WTC11 (cell line): ENCODE measurements at regions not wholly inside any gene's neighbourhood (a gene's known extent, or its start where the extent isn't known, plus 50 kb on each side); places are given as distances from the start of the nearest gene placed in this dataset.

Source experiments
- ATAC-seq: fragments of 200-7000 bp; cut with Tn5 transposase; 2 replicates; pipeline ENCODE4 v1.10.0; 2021; ENCODE audit warnings: mild to moderate bottlenecking, moderate library complexity
- CTCF ChIA-PET: fragments of 300-600 bp; sonication (Branson Sonifier 250); formaldehyde crosslinking; loops from one replicate; lab custom pipeline; 2021; ENCODE audit warnings: antibody characterized with exemption; lab: Charles Lee
- POLR2A ChIA-PET: fragments of 350-600 bp; sonication (Branson Sonifier 250); formaldehyde crosslinking; loops from one replicate; lab custom pipeline; 2021; ENCODE audit warnings: antibody characterized with exemption; lab: Charles Lee
- DNase-seq: peaks from one replicate; pipeline ENCODE4 v3.0.0; 2021; ENCODE audit warnings: low spot score
- H3K27ac Mint-ChIP-seq: 2 replicates; pipeline ENCODE4 v1.8.0; 2021; ENCODE audit warnings: mixed read lengths
- H3K27me3 Mint-ChIP-seq: 2 replicates; pipeline ENCODE4 v1.8.0; 2021; ENCODE audit warnings: low read depth, mild to moderate bottlenecking, moderate library complexity, mixed read lengths
- H3K36me3 Mint-ChIP-seq: 2 replicates; pipeline ENCODE4 v1.8.0; 2021; ENCODE audit warnings: mixed read lengths
- H3K4me1 Mint-ChIP-seq: 2 replicates; pipeline ENCODE4 v1.8.0; 2022; ENCODE audit warnings: mixed read lengths
- H3K4me3 Mint-ChIP-seq: 2 replicates; pipeline ENCODE4 v1.8.0; 2021; ENCODE audit warnings: mild to moderate bottlenecking, moderate library complexity, mixed read lengths
- H3K9me3 Mint-ChIP-seq: 2 replicates; pipeline ENCODE4 v1.8.0; 2021; ENCODE audit warnings: mixed read lengths
- CREB1 ChIP-seq: sonication (generic); formaldehyde crosslinking; IDR thresholded peaks from 2 replicates; pipeline ENCODE4 v1.8.0; 2023; ENCODE audit warnings: mild to moderate bottlenecking, missing genetic modification reagents
- CTCF ChIP-seq: fragments of 200-600 bp; IDR thresholded peaks from 2 replicates; pipeline ENCODE4 v1.8.0; 2022; ENCODE audit warnings: antibody characterized with exemption
- E2F5 ChIP-seq: sonication (generic); formaldehyde crosslinking; IDR thresholded peaks from 2 replicates; pipeline ENCODE4 v1.8.1; 2022; ENCODE audit warnings: mild to moderate bottlenecking, moderate library complexity, missing genetic modification reagents
- ELF4 ChIP-seq: sonication (generic); formaldehyde crosslinking; IDR thresholded peaks from 2 replicates; pipeline ENCODE4 v1.8.1; 2022; ENCODE audit warnings: low read depth, mild to moderate bottlenecking, moderate library complexity, missing genetic modification reagents
- ESRRA ChIP-seq: sonication (generic); formaldehyde crosslinking; IDR thresholded peaks from 2 replicates; pipeline ENCODE4 v1.8.1; 2022; ENCODE audit warnings: mild to moderate bottlenecking, missing genetic modification reagents, borderline replicate concordance
- FOXP1 ChIP-seq: sonication (generic); formaldehyde crosslinking; IDR thresholded peaks from 2 replicates; pipeline ENCODE4 v1.8.0; 2022; ENCODE audit warnings: missing genetic modification reagents, mild to moderate bottlenecking, moderate library complexity, borderline replicate concordance
- FOXP4 ChIP-seq: sonication (generic); formaldehyde crosslinking; IDR thresholded peaks from 2 replicates; pipeline ENCODE4 v1.8.0; 2022; ENCODE audit warnings: mild to moderate bottlenecking, missing genetic modification reagents
- MAX ChIP-seq: sonication (generic); formaldehyde crosslinking; IDR thresholded peaks from 2 replicates; pipeline ENCODE4 v1.8.0; 2022; ENCODE audit warnings: mild to moderate bottlenecking, missing genetic modification reagents
- MXD4 ChIP-seq: fragments of 250-450 bp; sonication (Bioruptor Pico); IDR thresholded peaks from 2 replicates; pipeline ENCODE4 v1.8.0; 2021; ENCODE audit warnings: mild to moderate bottlenecking, moderate library complexity, borderline replicate concordance
- NFATC4 ChIP-seq: fragments of 250-450 bp; sonication (Bioruptor Pico); IDR thresholded peaks from 2 replicates; pipeline ENCODE4 v1.9.0; 2021; ENCODE audit warnings: mild to moderate bottlenecking
- NFE2L1 ChIP-seq: sonication (generic); formaldehyde crosslinking; IDR thresholded peaks from 2 replicates; pipeline ENCODE4 v1.8.1; 2023; ENCODE audit warnings: missing genetic modification reagents
- NR1H2 ChIP-seq: sonication (generic); formaldehyde crosslinking; IDR thresholded peaks from 2 replicates; pipeline ENCODE4 v1.9.0; 2021; ENCODE audit warnings: mild to moderate bottlenecking, moderate library complexity, missing genetic modification reagents
- PRRX2 ChIP-seq: fragments of 250-450 bp; sonication (Bioruptor Pico); IDR thresholded peaks from 2 replicates; pipeline ENCODE4 v1.8.0; 2021; ENCODE audit warnings: mild to moderate bottlenecking
- RORB ChIP-seq: fragments of 250-450 bp; sonication (Bioruptor Pico); IDR thresholded peaks from 2 replicates; pipeline ENCODE4 v1.9.0; 2021; ENCODE audit warnings: mild to moderate bottlenecking
- SOX15 ChIP-seq: fragments of 250-450 bp; sonication (Bioruptor Pico); IDR thresholded peaks from 2 replicates; pipeline ENCODE4 v1.9.0; 2021; ENCODE audit warnings: mild to moderate bottlenecking
- TEAD4 ChIP-seq: sonication (generic); formaldehyde crosslinking; IDR thresholded peaks from 2 replicates; pipeline ENCODE4 v1.8.0; 2022; ENCODE audit warnings: mild to moderate bottlenecking, missing genetic modification reagents
- USF2 ChIP-seq: sonication (generic); formaldehyde crosslinking; IDR thresholded peaks from 2 replicates; pipeline ENCODE4 v1.8.1; 2023; ENCODE audit warnings: mild to moderate bottlenecking, missing genetic modification reagents, moderate library complexity
- ZBTB43 ChIP-seq: sonication (generic); formaldehyde crosslinking; IDR thresholded peaks from 2 replicates; pipeline ENCODE4 v1.8.1; 2023; ENCODE audit warnings: mild to moderate bottlenecking, missing genetic modification reagents
- ZNF232 ChIP-seq: sonication (generic); formaldehyde crosslinking; IDR thresholded peaks from 2 replicates; pipeline ENCODE4 v1.8.0; 2022; ENCODE audit warnings: mild to moderate bottlenecking, missing genetic modification reagents
- ZNF512 ChIP-seq: sonication (generic); formaldehyde crosslinking; IDR thresholded peaks from 2 replicates; pipeline ENCODE4 v1.8.1; 2022; ENCODE audit warnings: missing genetic modification reagents, borderline replicate concordance
- ZSCAN18 ChIP-seq: fragments of 250-450 bp; sonication (Bioruptor Pico); IDR thresholded peaks from 2 replicates; pipeline ENCODE4 v2.1.2; 2022; ENCODE audit warnings: mild to moderate bottlenecking, moderate library complexity

- TF ChIP-seq FOXP4 (CRISPR knock-in tag) (no peak), SOX15 (CRISPR knock-in tag) (no peak), MXD4 (CRISPR knock-in tag) (no peak), ZSCAN18 (CRISPR knock-in tag) (no peak), NFATC4 (CRISPR knock-in tag) (no peak), NR1H2 (CRISPR knock-in tag) (no peak), ZBTB43 (no peak), RORB (no peak), FOXP1 (no peak), E2F5 (CRISPR knock-in tag) (no peak), CREB1 (CRISPR knock-in tag) (no peak)
Measured at GRCh38 chr6:74757813-74758212, 448.0 kb downstream of the COL12A1 start (continued).

- ATAC-seq (no peak), DNase-seq (no peak)
- Mint-ChIP-seq H3K36me3 (no peaks in the 10 kb centered on the region), H3K27ac (no peak overlapping the region), H3K4me1 (no peaks in the 10 kb centered on the region), H3K4me3 (no peak overlapping the region), H3K27me3 (no peaks in the 10 kb centered on the region), H3K9me3 (no peaks in the 10 kb centered on the region)
- POLR2A ChIA-PET: no interaction called here
- CTCF ChIA-PET: no interaction called here
- TF ChIP-seq SOX15 (CRISPR knock-in tag): no peak
- TF ChIP-seq TEAD4 (CRISPR knock-in tag): no peak
- TF ChIP-seq ESRRA: no peak
- TF ChIP-seq E2F5 (CRISPR knock-in tag): no peak
- TF ChIP-seq ELF4: no peak
- no peak for TF ChIP-seq MAX (CRISPR knock-in tag)
- TF ChIP-seq NR1H2 (CRISPR knock-in tag): no peak
- TF ChIP-seq USF2: no peak
- TF ChIP-seq ZNF232 (CRISPR knock-in tag): no peak
- TF ChIP-seq CTCF: no peak
- no peak for TF ChIP-seq NFE2L1
- no peak for TF ChIP-seq PRRX2
- no peak for TF ChIP-seq ZNF512 (CRISPR knock-in tag)
Measured at GRCh38 chr6:74756923-74757322, 448.9 kb downstream of the COL12A1 start.
